Liver (tissue), 7 donors: ENCODE measurements at regions not wholly inside any gene's neighbourhood (a gene's known extent, or its start where the extent isn't known, plus 50 kb on each side); places are given as distances from the start of the nearest gene placed in this dataset.

ENCODE experiments used
- DNase-seq: peaks from one replicate; pipeline ENCODE4 v3.0.0-alpha.2; 2017; ENCODE audit warnings: low spot score
- H3K27ac ChIP-seq, 2 donors: one replicate each; pipeline ENCODE4 v1.7.0; 2013; ENCODE audit warnings: inconsistent platforms in 2 of 2, low read length in 2 of 2, control low read depth in 1 of 2, low read depth in 1 of 2, mild to moderate bottlenecking in 1 of 2
- H3K27me3 ChIP-seq, 4 donors: one replicate each; pipeline versions ENCODE4 v1.6.1 to v1.7.0; 2013; ENCODE audit warnings: low read length in 3 of 4, inconsistent platforms in 1 of 4, mild to moderate bottlenecking in 1 of 4, moderate library complexity in 1 of 4; ENCODE audit not compliant: control insufficient read depth in 4 of 4, insufficient read depth in 4 of 4
- H3K36me3 ChIP-seq, 4 donors: one replicate each; pipeline versions ENCODE4 v1.6.1 to v1.7.0; 2013; ENCODE audit warnings: low read length in 3 of 4, mild to moderate bottlenecking in 3 of 4, low read depth in 1 of 4, moderate library complexity in 1 of 4; ENCODE audit not compliant: control insufficient read depth in 4 of 4, insufficient read depth in 3 of 4
- H3K4me1 ChIP-seq, 4 donors: one replicate each; pipeline versions ENCODE4 v1.6.1 to v1.7.0; 2013; ENCODE audit warnings: low read length in 3 of 4, mild to moderate bottlenecking in 3 of 4, moderate library complexity in 1 of 4; ENCODE audit not compliant: control insufficient read depth in 4 of 4, insufficient read depth in 4 of 4
- H3K4me3 ChIP-seq, 3 donors: one replicate each; pipeline versions ENCODE4 v1.6.1 to v1.7.0; 2013; ENCODE audit warnings: low read length in 3 of 3, control low read depth in 1 of 3, low read depth in 1 of 3, mild to moderate bottlenecking in 1 of 3
- H3K9ac ChIP-seq, 2 donors: one replicate each; pipeline ENCODE4 v1.7.0; 2013; ENCODE audit warnings: low read length in 2 of 2, mild to moderate bottlenecking in 2 of 2, moderate library complexity in 2 of 2, control low read depth in 1 of 2, low read depth in 1 of 2
- H3K9me3 ChIP-seq, 4 donors: one replicate each; pipeline versions ENCODE4 v1.6.1 to v1.7.0; 2013; ENCODE audit warnings: low read length in 3 of 4; ENCODE audit not compliant: control insufficient read depth in 4 of 4
- EGR1 ChIP-seq, 2 donors: IDR thresholded peaks; 2 replicates each; pipeline ENCODE4 v1.6.1; 2016 to 2018; ENCODE audit warnings: antibody characterized with exemption in 2 of 2, low read depth in 2 of 2
- HNF4A ChIP-seq, 2 donors: conservative IDR thresholded peaks; 2 replicates each; pipeline ENCODE4 v1.6.1; 2016; ENCODE audit warnings: antibody characterized with exemption in 2 of 2, mild to moderate bottlenecking in 2 of 2
- HNF4G ChIP-seq: IDR thresholded peaks from 2 replicates; pipeline ENCODE4 v1.6.1; 2016; ENCODE audit warnings: antibody characterized with exemption
- JUND ChIP-seq, 2 donors: IDR thresholded peaks; 2 replicates each; pipeline ENCODE4 v1.6.1; 2016; ENCODE audit warnings: antibody characterized with exemption in 2 of 2
- RXRA ChIP-seq, 2 donors: IDR thresholded peaks; 2 replicates each; pipeline ENCODE4 v1.6.1; 2017 to 2018; ENCODE audit warnings: antibody characterized with exemption in 2 of 2, mild to moderate bottlenecking in 1 of 2
- SP1 ChIP-seq: IDR thresholded peaks from 2 replicates; pipeline ENCODE4 v1.6.1; 2018; ENCODE audit warnings: antibody characterized with exemption, mild to moderate bottlenecking
- TAF1 ChIP-seq: conservative IDR thresholded peaks from 2 replicates; pipeline ENCODE4 v1.6.1; 2016; ENCODE audit warnings: antibody characterized with exemption, mild to moderate bottlenecking
- YY1 ChIP-seq: IDR thresholded peaks from 2 replicates; pipeline ENCODE4 v1.6.1; 2016; ENCODE audit warnings: antibody characterized with exemption, mild to moderate bottlenecking
- WGBS: extraction: QIAGEN DNeasy Blood & Tissue Kit; methylation state at CpG from one replicate; pipeline ENCODE4 v1.1.7; 2013; 5-methylcytosine and 5-hydroxymethylcytosine counted together
- TF ChIP-seq, protein P1 (sequence below): IDR thresholded peaks from 2 replicates; pipeline ENCODE4 v1.6.1; 2016; ENCODE audit warnings: antibody characterized with exemption
- TF ChIP-seq, protein P2 (sequence below): IDR thresholded peaks from 2 replicates; pipeline ENCODE4 v1.6.1; 2016; ENCODE audit warnings: antibody characterized with exemption
- TF ChIP-seq, protein P3 (sequence below): IDR thresholded peaks from 2 replicates; pipeline ENCODE4 v1.6.1; 2016; ENCODE audit warnings: antibody characterized with exemption
- donor health status: healthy.
- donor health status: healthy.
- donor health status: healthy.
- donor health status: healthy.

DNA sequence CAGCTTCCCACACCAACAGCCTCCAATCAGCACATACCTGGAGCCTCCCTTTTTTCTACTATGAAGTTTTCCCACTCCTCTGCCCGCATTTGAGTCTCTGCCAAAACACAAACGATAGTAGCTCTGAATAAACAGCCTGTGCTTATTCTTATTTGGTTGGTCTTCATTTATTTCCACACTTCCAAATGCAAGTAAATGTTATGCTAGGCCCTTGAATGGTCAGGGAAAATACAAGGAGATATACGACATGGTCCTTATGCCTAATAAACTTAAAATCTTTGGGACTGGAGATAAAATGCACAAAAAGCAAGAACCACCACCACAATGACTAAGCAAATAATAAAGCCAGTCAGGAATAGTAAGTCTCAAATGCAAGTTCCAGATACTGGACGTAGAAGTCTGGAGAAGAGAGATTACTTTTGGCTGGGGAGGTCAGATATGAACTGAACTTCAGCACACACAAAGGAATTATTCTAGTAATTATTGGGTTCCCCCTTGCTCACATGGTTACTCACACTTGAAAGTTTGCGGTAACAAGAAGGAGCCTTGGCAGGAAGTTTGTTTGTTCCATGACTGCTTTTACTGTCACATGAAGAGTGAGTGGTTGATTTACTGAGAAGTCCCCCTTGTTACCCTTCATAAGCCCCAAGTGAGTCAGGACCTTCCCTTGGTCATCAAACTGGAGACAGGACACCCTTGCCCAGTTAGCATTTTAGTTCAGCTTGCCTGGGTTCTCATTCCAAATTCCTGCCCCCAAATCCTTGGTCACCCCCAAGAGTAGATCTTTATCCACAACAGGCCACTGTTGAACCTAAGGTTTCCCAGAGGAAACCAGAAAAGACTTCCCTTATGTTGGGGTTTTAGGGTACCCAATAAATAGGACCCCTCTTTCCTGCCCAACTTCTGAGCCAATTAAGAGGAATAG lies 511.2 kb upstream of the JARID2 start:
- Histone ChIP-seq H3K9me3 (no peaks in the 10 kb centered on the region), H3K36me3 (no peaks in the 10 kb centered on the region), H3K9ac (no peak overlapping the region), H3K4me1 (no peaks in the 10 kb centered on the region), H3K27ac (no peak overlapping the region), H3K27me3 (no peaks in the 10 kb centered on the region), H3K4me3 (no peak overlapping the region)
- TF ChIP-seq HNF4A (conservative IDR thresholded peaks at IDR 0.05) (no peak), JUND (IDR thresholded peaks at IDR 0.05) (no peak), TAF1 (no peak)
- TF ChIP-seq, protein P1, sequence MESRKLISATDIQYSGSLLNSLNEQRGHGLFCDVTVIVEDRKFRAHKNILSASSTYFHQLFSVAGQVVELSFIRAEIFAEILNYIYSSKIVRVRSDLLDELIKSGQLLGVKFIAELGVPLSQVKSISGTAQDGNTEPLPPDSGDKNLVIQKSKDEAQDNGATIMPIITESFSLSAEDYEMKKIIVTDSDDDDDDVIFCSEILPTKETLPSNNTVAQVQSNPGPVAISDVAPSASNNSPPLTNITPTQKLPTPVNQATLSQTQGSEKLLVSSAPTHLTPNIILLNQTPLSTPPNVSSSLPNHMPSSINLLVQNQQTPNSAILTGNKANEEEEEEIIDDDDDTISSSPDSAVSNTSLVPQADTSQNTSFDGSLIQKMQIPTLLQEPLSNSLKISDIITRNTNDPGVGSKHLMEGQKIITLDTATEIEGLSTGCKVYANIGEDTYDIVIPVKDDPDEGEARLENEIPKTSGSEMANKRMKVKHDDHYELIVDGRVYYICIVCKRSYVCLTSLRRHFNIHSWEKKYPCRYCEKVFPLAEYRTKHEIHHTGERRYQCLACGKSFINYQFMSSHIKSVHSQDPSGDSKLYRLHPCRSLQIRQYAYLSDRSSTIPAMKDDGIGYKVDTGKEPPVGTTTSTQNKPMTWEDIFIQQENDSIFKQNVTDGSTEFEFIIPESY, result no peak
- TF ChIP-seq, protein P2, sequence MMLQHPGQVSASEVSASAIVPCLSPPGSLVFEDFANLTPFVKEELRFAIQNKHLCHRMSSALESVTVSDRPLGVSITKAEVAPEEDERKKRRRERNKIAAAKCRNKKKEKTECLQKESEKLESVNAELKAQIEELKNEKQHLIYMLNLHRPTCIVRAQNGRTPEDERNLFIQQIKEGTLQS, result no peak
- DNase-seq, result no peak
- 75% methylated on average over 5 of the region's 5 CpGs for WGBS

DNA sequence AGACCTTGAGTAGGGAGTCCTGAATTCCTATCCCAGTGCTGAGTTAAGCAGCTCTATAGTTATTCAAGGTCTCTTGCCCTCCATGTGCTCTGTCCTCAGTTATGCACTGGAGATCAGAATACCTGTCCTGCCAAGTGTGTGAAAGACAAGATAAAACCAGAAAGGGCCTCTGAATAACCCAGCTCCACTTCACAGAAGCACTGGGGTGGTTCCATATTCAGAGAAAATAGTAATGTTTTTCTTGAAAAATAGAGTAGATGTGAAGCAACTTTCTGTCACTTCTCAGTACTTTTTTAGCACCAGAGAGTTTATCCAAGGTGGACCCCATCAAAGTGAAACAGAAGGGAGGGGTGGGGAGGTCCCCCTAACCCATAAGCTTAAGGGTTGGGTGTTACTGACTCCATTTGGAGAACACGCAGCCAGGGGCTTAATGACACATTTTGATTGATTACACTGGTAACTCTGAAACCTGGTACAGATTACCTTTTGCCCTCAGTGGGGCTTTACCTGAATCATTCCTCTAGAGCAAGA lies 509.8 kb upstream of the JARID2 start:
- TF ChIP-seq HNF4G (no peak), YY1 (no peak), EGR1 (IDR thresholded peaks at IDR 0.05; ENCODE audit: low read depth in 2 of 2) (no peak), RXRA (IDR thresholded peaks at IDR 0.05) (no peak)
- TF ChIP-seq, protein P3, sequence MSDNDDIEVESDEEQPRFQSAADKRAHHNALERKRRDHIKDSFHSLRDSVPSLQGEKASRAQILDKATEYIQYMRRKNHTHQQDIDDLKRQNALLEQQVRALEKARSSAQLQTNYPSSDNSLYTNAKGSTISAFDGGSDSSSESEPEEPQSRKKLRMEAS, result no peak

DNA sequence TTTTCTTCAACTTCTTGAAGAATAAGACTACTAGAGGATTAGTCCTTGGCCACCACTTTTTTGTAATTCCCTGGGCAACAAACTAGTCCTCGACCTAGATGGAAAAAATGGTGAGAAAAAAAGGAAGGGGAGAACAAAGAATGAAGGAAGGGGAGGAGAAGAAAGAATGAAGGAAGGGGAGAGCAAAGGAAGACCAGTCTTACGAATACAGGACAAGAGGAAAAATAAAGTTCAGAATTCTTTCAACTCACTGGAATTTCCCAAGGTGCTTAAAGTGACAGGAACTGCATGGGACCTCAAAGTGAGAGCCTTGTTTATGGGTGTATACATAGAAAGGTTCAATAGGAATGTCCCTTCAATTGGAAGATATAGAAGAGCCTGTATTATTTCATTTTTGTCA lies 509.3 kb upstream of the JARID2 start:
- H3K36me3 ChIP-seq, result no peaks in the 10 kb centered on the region
- no peaks in the 10 kb centered on the region for H3K9me3 ChIP-seq
- no peaks in the 10 kb centered on the region for H3K4me1 ChIP-seq
- no peaks in the 10 kb centered on the region for H3K27me3 ChIP-seq
- H3K27ac ChIP-seq, result no peak overlapping the region
- WGBS, result 88% methylated on average over 2 of the region's 2 CpGs
- H3K9ac ChIP-seq, result no peak overlapping the region
- TF ChIP-seq SP1, result no peak
- no peak for DNase-seq
- no peak overlapping the region for H3K4me3 ChIP-seq

More for the DNA sequence above, 509.8 kb upstream of the JARID2 start:
- no peak overlapping the region for H3K27ac ChIP-seq
- no peaks in the 10 kb centered on the region for H3K9me3 ChIP-seq
- DNase-seq, result no peak
- H3K4me1 ChIP-seq, result no peaks in the 10 kb centered on the region
- H3K4me3 ChIP-seq, result no peak overlapping the region
- no peaks in the 10 kb centered on the region for H3K27me3 ChIP-seq
- H3K9ac ChIP-seq, result no peak overlapping the region
- no peaks in the 10 kb centered on the region for H3K36me3 ChIP-seq
- WGBS, result 96% methylated on average over 1 of the region's 1 CpG
